ENCODE measurements at regions not wholly inside any gene's neighbourhood (a gene's known extent, or its start where the extent isn't known, plus 50 kb on each side); places are given as distances from the start of the nearest gene placed in this dataset.

DNA sequence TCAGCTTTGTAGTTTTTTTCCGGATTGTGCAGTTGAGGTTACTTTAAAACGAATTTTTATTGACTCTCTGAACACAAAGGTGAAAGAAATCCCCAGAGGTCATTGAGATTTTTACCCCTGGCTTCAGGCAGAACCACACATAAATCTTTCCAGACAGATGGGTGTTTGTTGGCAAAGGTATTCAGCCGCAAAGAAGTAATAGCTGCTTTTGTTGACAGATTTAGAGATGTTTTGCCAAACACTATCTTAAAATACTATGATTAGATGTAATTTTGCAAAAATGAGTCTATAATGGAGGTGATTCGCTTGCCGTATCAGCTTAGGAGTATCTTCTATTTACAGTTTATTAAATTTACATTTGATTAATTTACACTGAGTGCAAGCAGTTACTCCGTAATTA, 418.3 kb upstream of the CLINT1 start:
- Histone ChIP-seq H3K79me2 (ENCODE audit: control insufficient read depth, insufficient read depth, low read length) (no peaks in the 10 kb centered on the region), H3K4me2 (ENCODE audit: control insufficient read depth, insufficient read depth) (no peak overlapping the region), H3K27me3 (replicated peaks in 1 of 2; ENCODE audit: control insufficient read depth in 2 of 2, insufficient read depth in 2 of 2, low read length in 1 of 2) (0 out of 4 replicates have a peak, but pooled peaks cover 0 to 2% of the 10 kb centered on the region in 2 experiments), H2AFZ (ENCODE audit: control insufficient read depth, low read depth, low read length) (no peak overlapping the region), H3K27ac (ENCODE audit: control insufficient read depth, insufficient read depth) (no peak overlapping the region), H3K4me1 (ENCODE audit: control insufficient read depth, insufficient read depth, low read length) (no peaks in the 10 kb centered on the region), H3K9me3 (replicated peaks; ENCODE audit: control insufficient read depth, insufficient read depth, low read length) (no peaks in the 10 kb centered on the region), H3K4me3 (no peak overlapping the region), H3K36me3 (ENCODE audit: control insufficient read depth in 2 of 2, insufficient read depth in 2 of 2, low read length in 1 of 2) (no peaks in the 10 kb centered on the region), H3K9ac (ENCODE audit: control insufficient read depth, insufficient read depth, low read length) (no peak overlapping the region), H4K20me1 (ENCODE audit: control insufficient read depth, insufficient read depth) (no peaks in the 10 kb centered on the region)
- POLR2A ChIA-PET, result interaction anchor here (1.4 kb wide), 1 partner anchor 12 kb away, joined by 3 read pairs; no protein-coding TSS in a partner anchor
- RAD21 ChIA-PET (ENCODE audit: unreplicated experiment), result no interaction called here
- SMC1A ChIA-PET (ENCODE audit: uncharacterized antibody, unreplicated experiment), result interaction anchor here (1.7 kb wide), 1 partner anchor 10 kb away, joined by 4 read pairs; no protein-coding TSS in a partner anchor
- no peak for FAIRE-seq
- CTCF ChIA-PET, result interaction anchor here (1.6 kb wide), 1 partner anchor 9 kb away, joined by 3 read pairs; no protein-coding TSS in a partner anchor
- ATAC-seq, result no peak
- 52% methylated on average over 6 of the region's 6 CpGs for WGBS (ENCODE audit: insufficient coverage, insufficient replicate concordance, low lambda C conversion rate, missing lambda C conversion rate)
- BruUV-seq (replicated peaks), result no TSS peak
- intact Hi-C loops (cut with micrococcal nuclease; ENCODE audit: unreplicated experiment), result no loop called here
- DNase-seq (ENCODE audit: low read depth, low spot score), result no peak
- in situ Hi-C loops (cut with MboI), result no loop called here
- TF ChIP-seq SUPT20H (IDR thresholded peaks at IDR 0.05; ENCODE audit: borderline replicate concordance, control insufficient read depth, low read depth, low read length) (no peak), CREM (IDR thresholded peaks at IDR 0.05; ENCODE audit: low read depth) (no peak), JUND (IDR thresholded peaks at IDR 0.05; ENCODE audit: low read depth, low read length) (no peak), POLR2AphosphoS5 (IDR thresholded peaks at IDR 0.05; ENCODE audit: low read length) (no peak), BMI1 (IDR thresholded peaks at IDR 0.05; ENCODE audit: borderline replicate concordance) (no peak), KAT2A (conservative IDR thresholded peaks at IDR 0.05; ENCODE audit: control insufficient read depth, low read depth, low read length) (no peak), SP1 (IDR thresholded peaks at IDR 0.05; ENCODE audit: low read depth, low read length) (no peak), SIX5 (IDR thresholded peaks at IDR 0.05; ENCODE audit: low read depth, low read length, severe bottlenecking) (no peak), SRF (IDR thresholded peaks at IDR 0.05; ENCODE audit: low read depth in 2 of 2, low read length in 2 of 2) (no peak)
- TF ChIP-seq, protein P1, sequence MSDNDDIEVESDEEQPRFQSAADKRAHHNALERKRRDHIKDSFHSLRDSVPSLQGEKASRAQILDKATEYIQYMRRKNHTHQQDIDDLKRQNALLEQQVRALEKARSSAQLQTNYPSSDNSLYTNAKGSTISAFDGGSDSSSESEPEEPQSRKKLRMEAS (IDR thresholded peaks at IDR 0.05; ENCODE audit: low read depth, low read length), result no peak
- TF ChIP-seq, protein P2, sequence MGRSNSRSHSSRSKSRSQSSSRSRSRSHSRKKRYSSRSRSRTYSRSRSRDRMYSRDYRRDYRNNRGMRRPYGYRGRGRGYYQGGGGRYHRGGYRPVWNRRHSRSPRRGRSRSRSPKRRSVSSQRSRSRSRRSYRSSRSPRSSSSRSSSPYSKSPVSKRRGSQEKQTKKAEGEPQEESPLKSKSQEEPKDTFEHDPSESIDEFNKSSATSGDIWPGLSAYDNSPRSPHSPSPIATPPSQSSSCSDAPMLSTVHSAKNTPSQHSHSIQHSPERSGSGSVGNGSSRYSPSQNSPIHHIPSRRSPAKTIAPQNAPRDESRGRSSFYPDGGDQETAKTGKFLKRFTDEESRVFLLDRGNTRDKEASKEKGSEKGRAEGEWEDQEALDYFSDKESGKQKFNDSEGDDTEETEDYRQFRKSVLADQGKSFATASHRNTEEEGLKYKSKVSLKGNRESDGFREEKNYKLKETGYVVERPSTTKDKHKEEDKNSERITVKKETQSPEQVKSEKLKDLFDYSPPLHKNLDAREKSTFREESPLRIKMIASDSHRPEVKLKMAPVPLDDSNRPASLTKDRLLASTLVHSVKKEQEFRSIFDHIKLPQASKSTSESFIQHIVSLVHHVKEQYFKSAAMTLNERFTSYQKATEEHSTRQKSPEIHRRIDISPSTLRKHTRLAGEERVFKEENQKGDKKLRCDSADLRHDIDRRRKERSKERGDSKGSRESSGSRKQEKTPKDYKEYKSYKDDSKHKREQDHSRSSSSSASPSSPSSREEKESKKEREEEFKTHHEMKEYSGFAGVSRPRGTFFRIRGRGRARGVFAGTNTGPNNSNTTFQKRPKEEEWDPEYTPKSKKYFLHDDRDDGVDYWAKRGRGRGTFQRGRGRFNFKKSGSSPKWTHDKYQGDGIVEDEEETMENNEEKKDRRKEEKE (IDR thresholded peaks at IDR 0.05), result no peak
- TF ChIP-seq, protein P3, sequence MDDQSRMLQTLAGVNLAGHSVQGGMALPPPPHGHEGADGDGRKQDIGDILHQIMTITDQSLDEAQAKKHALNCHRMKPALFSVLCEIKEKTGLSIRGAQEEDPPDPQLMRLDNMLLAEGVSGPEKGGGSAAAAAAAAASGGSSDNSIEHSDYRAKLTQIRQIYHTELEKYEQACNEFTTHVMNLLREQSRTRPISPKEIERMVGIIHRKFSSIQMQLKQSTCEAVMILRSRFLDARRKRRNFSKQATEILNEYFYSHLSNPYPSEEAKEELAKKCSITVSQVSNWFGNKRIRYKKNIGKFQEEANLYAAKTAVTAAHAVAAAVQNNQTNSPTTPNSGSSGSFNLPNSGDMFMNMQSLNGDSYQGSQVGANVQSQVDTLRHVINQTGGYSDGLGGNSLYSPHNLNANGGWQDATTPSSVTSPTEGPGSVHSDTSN (IDR thresholded peaks at IDR 0.05; ENCODE audit: insufficient replicate concordance, low read depth, low read length), result no peak
- TF ChIP-seq, protein P4, sequence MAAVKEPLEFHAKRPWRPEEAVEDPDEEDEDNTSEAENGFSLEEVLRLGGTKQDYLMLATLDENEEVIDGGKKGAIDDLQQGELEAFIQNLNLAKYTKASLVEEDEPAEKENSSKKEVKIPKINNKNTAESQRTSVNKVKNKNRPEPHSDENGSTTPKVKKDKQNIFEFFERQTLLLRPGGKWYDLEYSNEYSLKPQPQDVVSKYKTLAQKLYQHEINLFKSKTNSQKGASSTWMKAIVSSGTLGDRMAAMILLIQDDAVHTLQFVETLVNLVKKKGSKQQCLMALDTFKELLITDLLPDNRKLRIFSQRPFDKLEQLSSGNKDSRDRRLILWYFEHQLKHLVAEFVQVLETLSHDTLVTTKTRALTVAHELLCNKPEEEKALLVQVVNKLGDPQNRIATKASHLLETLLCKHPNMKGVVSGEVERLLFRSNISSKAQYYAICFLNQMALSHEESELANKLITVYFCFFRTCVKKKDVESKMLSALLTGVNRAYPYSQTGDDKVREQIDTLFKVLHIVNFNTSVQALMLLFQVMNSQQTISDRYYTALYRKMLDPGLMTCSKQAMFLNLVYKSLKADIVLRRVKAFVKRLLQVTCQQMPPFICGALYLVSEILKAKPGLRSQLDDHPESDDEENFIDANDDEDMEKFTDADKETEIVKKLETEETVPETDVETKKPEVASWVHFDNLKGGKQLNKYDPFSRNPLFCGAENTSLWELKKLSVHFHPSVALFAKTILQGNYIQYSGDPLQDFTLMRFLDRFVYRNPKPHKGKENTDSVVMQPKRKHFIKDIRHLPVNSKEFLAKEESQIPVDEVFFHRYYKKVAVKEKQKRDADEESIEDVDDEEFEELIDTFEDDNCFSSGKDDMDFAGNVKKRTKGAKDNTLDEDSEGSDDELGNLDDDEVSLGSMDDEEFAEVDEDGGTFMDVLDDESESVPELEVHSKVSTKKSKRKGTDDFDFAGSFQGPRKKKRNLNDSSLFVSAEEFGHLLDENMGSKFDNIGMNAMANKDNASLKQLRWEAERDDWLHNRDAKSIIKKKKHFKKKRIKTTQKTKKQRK (IDR thresholded peaks at IDR 0.05; ENCODE audit: low read depth, low read length), result no peak
